ENCODE measurements at regions not wholly inside any gene's neighbourhood (a gene's known extent, or its start where the extent isn't known, plus 50 kb on each side); places are given as distances from the start of the nearest gene placed in this dataset.
"Not testable (repeated sequence)": the region's sequence is repeated elsewhere in the genome, so short reads cannot be mapped to it uniquely, and the experiment has no call there.

DNA sequence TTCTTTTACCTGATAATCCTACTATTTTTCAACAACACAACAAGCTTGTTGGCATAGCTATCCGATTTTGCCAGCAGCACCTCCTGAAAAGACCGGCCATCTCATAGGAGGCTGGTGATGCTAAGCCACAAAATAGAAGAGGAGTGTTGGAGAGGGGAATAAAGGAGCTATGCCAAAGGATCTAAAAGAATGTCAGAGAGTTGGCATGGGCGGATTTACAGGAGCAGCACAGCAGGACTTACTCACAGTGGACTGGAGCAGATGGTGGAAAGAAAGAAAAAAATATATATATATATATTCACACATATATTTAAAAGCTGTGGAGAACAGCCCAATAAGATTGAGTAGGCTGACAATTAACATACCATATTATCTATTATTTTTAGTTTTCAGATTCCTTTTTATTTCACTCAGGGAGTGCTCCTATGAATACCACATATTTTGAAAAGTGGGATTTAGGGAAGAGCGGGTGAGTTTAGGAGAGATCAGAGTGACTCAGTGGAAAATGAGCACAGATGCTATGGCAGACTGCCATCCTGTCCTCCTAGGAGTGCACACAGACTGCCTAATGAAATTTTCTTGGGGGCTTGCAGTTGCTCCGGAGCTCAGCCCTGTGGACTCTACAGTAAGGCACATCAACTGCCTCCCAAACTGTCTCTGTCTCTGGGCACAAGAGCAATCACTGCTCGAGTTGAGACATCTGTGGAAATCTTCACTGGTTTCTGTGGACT lies 394.4 kb upstream of the CHRM3 start:
- no peak for DNase-seq

DNA sequence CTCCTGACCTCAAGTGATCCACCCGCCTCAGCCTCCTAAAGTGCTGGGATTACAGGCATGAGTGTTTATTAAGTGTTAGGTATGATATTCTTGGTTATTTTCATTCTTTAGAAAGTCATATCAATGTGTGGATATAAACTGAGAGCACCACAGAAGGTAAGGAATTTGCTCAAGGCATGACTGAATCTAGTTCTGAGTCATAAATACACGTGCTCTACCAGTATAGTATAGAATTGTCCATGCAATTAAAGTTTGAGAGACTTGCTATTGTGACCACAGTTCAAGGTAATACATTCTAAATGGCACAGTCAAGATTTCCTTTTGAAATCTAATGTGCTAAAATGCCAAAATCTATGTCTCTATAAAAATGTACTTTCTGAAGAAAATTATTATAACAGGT lies 401.1 kb upstream of the CHRM3 start:
- DNase-seq = no peak

DNA sequence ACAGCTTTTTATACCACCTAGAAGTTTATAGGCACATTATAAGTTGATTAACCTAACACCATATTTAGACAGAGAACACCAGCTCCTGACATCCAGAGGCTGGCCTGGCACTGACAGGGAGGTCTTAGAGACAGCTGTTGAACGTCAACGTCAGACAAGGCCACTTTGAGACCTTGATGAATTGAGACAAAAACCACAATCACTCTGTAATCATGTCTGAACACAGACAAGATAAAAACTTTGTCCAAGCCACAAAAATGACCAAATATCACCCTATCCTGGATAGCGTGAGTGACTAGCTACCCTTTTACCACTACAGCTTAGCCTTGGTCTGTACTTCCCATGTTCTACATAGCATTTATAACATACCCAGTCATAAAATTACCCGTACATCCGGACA lies 403.6 kb upstream of the CHRM3 start:
- no peak for DNase-seq

DNA sequence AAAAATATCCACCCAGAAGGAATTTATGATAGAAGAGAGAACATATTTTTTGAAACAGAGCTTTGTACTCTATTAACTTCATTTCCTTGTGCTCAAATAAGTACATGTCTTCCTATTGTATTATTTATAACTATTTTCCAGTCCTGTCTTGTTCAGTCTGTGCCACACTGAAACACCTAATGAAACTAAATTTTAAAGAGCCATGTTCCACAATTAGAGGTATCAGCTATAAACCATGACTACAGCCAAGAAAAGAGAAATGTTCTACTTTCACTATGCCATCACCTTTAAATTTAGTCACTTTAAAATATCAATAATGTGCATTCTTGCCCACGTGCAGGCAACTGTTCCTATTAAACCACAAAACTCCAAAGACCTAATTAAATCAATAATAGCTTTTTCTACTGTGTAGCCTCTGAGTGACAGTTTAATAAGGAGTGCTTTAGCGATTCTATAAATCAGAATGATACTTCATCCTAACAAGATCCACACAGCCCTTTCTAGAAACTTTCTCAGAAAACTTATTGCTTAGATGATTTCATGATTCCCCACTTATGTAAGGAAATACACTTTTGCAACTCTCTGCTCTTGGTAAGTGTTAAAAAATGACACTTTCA lies 404.9 kb upstream of the CHRM3 start:
- no peak for DNase-seq

DNA sequence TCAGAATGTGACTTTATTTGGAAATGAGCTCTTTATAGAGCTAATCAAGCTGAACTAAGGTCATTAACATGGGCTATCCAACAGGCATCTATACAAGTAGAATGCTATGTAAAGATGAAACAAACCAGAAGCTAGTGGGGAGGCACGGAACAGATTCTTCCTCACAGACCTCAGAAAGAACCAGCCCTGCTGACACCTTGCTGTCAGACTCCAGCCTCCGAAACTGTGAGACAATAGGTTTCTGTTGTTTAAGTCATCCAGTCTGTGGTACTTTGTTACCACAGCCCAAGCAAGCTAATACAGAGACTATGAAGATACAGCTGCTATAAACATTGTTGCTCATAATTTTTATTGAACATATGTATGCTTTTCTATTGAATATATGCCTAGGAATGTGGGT lies 406.3 kb upstream of the CHRM3 start:
- no peak for DNase-seq

DNA sequence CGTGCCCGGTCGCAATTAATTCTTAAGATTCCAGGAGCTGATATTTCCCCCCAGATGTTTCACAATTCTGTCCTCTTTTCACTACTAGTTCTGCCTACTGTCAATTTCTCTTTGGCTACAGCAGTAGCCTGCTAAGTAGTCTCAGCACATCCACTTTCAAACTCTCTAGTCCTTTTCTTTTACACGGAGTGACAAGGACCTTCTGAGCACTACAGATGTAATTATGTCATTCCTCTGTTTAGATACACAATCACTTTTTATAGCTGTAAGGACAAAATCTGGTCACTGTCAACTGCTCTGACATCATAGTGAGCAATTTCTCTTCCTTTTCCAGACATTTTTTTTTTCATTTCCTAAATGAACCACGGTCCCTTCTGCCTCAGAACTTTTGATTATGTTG lies 421.7 kb upstream of the CHRM3 start:
- no peak for DNase-seq

DNA sequence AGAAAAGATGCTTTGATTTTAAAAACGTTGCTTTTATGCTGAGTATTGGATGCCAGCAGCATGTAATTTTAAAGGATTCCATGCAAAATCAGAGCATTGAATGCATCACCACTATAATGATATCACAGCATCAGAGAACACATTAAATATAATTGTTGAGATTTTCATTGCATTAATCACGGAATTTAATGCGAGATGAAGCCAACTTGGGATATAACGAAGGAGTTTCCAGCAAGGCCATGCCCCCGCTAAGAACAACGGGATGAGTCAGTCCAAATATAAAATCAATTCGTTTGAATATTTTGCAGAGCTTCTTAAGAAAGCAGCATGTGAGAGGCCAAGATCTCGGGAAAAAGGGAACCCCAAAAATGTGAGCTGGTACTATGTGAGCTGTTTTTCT lies 423.4 kb upstream of the CHRM3 start:
- DNase-seq = no peak

DNA sequence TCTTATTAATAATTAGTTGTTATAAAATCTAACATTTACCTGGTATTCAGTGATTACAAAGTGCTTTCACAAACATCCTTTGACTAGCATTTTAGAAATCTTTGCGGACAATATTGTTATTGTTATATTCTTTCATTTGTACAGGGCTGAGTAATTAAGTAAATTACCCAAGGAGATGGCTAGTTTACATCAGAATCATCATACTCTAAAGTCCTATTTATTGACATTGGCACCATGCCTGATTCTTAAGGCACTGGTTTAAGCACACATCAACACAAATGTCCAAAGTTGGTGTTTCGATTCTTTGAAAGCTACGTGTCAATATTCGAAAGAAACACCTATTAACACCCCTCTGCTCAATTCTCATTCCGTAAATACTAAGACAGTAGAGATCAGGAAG lies 424.6 kb upstream of the CHRM3 start:
- peak in 2 of 3 experiments; percentile 2 to 65 for DNase-seq

DNA sequence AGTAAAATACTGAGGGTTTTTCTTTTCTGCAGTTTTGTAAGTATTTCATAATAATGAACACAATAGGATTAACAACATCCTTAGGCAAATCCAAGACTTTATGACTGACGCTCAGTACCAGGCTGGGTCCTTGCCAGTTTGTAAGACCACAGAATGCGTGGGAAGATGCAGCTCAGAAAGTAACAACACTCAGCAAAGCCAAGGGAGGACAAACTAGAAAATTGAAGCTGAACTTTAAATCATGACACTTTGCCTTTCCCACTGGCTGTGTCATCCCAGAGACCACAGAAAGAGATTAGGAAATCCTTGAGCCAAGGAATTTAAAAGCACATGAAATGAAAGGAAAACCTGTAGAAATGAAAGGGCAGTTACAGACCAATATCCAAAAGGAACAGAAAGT lies 426.3 kb upstream of the CHRM3 start:
- DNase-seq = no peak

DNA sequence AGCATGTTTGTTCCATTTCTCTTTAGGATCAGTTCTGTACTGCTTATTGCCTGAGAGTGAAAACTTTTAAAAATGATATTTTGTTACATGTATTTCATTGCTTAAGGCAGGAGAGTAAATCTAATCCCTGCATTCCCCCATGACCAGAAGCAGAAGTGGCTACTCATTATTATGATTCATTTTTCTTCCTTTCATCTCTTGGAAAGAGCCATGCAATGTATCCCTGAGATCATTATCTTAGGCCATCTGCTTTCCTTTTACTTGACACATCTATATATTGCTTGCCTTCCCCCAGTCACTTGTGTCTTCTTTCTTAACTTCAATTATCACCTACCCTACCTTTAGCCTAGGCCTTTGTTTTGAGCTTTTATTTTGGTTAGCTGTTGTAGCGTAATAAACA lies 430.4 kb upstream of the CHRM3 start:
- DNase-seq = no peak

DNA sequence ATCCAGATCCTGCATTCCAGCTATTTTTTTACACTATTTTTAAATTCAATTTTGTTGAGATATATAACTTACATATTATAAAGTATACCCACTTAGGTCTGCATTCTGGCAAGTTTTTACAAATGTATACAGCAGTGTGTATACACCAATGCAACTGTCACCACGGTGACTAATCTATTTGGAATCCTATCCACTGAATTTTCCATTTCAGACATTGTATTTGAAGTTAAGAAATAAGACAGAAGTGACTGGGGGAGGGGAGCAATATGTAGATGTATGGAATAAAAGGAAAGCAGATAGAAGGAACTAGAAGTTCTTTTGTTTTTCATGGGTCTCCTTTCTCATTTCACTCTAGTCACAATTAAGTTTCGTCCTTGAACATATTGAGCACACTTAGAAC lies 431.5 kb upstream of the CHRM3 start:
- no peak for DNase-seq

DNA sequence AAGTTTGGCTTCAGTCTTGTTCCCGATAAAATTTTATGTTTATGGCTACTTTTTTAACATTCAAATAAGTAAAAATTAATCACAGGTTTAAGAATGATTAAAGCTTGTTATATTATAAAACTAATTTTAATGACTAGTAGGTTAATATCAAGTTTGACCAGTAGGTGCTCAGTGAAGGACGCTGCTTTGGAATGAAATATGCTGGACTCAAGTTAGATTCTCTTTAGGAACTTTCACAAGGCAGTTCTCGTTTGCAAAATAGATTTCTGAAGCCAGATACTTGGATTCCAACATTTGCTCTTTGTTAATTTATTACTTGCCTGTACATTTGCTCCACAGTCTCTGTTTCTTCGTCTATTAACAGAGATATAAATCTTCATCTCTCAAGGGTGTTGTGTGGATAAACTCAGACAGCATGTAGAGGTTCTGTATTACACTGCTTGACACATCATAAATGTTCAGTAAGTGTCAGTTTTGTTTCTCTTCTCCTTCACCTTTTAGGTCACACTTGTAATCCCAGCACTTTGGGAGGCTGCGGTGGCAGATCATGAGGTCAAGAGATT lies 432.8 kb upstream of the CHRM3 start:
- no peak for DNase-seq

DNA sequence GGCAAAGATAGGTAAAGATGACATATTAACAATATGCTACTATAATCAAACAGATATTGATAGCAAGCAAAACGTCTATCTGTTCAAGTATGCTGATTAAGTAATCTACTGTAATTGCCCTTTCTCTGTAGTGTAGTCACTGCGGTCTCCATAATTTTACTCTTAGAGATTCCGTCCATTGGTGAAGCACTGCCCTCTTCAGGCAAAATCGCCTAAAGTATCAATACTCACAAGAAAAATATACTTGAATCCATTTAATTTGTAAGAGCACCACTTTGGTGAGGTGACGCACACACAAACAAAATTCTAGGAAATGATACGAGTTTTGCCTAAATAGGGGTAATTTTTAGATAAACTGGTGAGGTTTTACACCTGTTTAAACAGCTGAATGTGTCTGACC lies 434.6 kb upstream of the CHRM3 start:
- DNase-seq = peak in 2 of 3 experiments; percentile 20 to 69

DNA sequence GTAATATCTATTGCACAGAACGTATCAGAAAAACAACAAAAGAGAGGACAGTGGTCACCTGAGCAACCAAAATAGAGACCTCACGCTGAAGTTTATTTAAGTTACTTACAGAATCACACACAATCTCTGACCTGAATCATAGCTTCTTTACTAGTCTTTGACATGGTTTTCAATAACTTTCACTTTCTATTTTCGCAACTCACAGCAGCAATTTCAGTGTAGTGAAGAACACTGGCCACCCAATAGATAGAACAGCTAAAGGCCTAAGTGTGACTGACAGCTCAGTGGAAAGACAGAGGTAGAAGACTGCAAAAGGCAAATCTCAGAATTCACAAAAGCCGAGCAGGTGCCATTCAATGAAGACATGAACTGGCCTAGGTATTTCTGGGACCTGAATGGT lies 435.6 kb upstream of the CHRM3 start:
- no peak for DNase-seq

DNA sequence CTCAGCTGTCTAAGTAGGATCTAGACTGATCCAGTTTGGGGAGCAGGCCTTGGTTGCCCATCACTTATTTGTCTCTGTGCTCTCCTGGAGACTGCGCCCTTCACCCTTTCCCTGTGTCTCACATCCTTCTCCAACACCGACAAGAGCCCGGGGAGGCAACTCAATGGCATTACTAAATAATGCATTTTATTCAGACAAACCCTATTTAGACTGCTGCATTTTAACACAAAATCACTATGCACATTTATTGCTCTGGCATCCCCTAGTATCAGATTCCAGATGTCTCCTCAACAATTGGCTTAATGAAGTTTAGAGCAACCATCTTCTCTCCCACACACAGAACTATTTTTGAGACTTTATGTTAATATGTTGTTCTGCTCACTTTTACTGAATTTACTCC lies 436.4 kb upstream of the CHRM3 start:
- DNase-seq = no peak

DNA sequence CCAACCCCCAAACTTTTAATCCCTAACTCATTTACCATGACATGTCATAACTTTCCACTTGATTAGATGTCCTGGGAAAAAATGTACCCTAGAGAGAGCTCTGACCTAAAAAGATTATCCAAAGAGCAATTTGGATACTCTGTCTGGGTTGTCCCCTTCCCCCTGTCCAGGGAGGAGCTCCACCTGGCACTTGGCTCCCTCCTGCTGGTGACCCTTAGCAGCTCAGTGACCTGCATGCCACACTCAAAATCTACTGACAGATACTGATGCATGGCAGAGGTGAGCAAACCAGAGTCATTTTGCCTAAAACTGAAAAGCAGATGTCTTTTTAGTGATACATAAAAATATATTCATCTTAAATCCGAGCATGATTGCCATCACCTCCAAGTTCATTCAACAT lies 442.3 kb upstream of the CHRM3 start:
- no peak for DNase-seq

DNA sequence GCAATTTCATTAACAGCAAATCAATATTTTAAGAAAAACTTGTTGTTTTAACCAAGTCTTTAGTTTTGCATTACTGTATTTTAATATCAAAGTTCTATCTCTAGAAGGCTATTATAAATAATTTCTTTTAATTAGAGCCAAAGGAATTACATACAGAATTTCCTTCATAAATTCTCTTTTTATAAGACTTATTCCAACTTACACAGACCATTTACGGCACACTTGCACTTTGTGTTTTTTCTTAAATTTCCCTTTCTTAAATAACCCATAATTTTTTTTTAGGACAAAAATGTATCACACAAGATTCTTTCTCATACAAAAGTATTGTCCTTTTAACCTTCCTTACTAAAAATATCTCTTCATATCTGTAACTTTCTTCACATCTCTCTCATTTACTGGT lies 458.5 kb upstream of the CHRM3 start:
- no peak for DNase-seq

DNA sequence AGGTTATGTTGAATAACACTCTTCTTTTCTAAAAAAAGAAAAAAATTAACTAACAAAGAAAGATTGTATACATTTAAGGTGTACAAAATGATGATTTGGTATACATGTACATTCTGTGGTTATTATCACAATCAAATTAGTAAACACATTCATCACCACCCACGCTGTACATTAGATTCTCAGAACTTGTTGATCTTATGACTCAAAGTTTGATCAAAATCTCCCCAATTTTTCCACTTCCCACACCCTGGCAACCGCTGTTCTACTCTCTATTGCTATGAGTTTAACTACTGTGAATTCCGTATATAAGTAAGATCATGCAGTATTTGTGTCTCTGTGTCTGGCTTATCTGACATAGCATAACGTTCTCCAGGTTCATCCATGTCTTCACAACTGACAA lies 469.5 kb upstream of the CHRM3 start:
- DNase-seq = no peak

DNA sequence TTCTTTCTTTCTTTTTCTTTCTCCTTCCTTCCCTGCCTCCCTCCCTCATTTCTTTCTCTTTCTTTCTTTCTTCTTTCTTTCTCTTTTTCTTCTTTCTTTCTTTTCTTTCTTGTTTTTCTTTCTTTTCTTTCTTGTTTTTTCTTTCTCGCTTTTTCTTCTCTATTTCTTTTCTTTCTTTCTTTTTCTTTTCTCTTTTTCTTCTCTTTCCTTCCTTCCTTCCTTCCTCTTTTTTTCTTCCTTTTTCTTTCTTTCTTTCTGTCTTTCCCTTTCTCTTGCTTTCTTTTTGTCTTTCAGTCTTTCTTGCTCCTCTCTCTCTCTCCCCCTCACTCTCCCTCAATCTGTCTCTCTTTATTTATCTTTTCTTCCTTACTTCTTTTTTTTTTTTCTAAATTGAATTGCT lies 472.0 kb upstream of the CHRM3 start:
- no peak for DNase-seq

DNA sequence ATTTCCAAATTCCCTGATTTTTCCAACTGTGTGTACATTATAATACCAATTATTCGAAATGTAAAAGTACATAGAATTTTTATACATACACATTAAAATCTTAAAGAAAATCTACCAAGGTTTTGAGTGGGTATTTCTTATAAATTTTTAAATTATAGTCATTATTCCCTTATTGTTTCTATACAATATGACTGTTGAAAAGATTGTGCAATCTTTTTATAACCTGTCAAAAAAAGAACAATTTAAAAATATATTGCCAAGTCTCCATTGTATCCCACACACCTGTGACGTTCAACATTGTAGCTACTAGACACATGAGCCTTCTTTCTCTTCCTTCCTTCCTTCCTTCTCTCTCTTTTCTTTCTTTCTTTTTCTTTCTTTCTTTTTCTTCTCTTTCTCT lies 473.2 kb upstream of the CHRM3 start:
- no peak for DNase-seq

DNA sequence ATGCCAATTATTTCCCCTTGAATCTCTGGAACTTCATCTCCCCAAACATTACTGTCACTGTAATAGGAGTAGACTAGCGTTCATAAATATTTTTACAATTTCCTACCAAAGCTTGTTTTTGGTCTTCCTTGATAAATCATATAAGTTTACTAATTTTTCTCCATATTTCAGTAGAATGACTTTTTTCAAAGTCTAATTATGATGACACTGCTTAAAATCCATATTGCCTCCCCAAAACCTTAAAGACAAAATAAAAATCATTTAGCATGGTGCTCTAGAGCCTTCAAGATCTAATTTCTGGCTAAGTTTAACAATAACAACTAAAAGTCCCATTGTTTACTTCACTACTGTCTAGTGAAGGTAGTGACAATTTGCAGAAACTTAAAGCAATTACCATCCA lies 474.2 kb upstream of the CHRM3 start:
- no peak for DNase-seq

DNA sequence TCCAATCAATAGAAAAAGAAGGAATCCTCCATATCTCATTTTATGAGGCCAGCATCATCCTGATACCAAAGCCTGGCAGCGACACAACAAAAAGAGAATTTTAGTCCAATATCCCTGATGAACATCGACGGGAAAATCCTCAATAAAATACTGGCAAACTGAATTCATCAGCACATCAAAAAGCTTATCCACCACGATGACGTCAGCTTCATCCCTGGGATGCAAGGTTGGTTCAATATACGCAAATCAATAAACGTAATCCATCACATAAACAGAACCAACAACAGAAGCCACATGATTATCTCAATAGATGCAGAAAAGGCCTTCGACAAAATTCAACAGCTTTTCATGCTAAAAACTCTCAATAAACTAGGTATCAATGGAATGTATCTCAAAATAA lies 483.6 kb upstream of the CHRM3 start:
- DNase-seq = not testable (repeated sequence)

DNA sequence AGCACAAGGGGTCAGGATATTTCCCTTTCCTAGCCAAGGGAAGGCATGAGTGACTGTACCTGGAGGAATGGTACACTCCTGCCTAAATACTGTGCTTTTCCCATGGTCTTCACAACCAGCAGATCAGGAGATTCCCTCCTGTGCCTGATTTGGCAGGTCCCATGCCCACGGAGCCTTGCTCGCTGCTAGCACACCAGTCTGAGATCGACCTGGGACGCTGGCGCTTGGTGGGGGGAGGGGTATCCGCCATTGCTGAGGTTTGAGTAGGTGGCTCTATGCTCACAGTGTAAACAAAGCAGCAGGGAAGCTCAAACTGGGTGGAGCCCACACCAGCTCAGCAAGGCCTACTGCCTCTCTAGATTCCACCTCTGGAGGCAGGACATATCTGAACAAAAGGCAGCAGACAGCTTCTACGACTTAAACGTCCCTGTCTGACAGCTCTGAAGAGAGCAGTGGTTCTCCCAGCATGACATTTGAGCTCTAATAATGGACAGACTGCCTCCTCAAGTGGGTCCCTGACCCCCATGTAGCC lies 486.0 kb upstream of the CHRM3 start:
- no peak for DNase-seq

DNA sequence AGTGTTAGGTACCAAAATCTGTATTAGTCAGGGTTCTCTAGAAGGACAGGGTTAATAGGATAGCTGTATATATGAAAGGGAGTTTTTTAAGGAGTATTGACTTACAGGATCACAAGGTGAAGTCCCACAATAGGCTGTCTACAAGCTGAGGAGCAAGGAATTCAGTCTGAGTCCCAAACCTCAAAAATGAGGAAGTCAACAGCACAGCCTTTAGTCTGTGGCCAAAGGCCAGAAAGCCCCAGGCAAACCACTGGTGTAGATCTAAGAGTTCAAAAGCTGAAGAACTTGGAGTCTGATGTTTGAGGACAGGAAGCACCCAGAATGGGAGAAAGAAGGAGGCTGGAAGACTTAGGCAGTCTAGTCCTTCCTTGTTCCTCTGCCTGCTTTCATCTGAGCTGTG lies 487.5 kb upstream of the CHRM3 start:
- DNase-seq = no peak

DNA sequence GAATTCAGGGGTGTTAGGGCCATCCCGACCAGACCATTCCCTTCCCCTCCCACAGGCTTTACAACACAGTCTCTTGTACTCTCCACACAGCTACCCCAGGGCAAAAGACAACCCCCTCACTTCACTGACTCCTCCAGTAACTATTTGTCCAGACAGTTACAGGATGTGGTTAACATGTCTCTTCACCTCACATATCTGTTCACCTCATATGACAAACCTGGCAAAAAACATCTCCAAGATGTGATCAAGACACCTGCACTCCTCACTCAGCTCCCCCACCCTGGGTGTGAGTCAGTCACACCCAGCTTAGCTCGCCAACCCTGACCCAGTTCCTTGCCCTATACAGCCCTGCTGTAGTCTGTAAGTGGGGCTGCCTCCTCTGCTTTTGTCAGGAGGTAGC lies 490.5 kb upstream of the CHRM3 start:
- no peak for DNase-seq

All from NCI-H1417 (cell line).